ENCODE measurements at regions not wholly inside any gene's neighbourhood (a gene's known extent, or its start where the extent isn't known, plus 50 kb on each side); places are given as distances from the start of the nearest gene placed in this dataset.

- no peak for DNase-seq
These were observed 1521.5 kb upstream of the ZEB2 start for GRCh38 chr2:146041274-146041910.

- no peak for DNase-seq
These were observed 1520.1 kb upstream of the ZEB2 start for GRCh38 chr2:146040051-146040450.

- no peak for DNase-seq
These were observed 1518.1 kb upstream of the ZEB2 start for GRCh38 chr2:146038014-146038413.

- DNase-seq, result no peak
These were observed 1517.5 kb upstream of the ZEB2 start for GRCh38 chr2:146037334-146037870.

- DNase-seq, result no peak
These were observed 1511.2 kb upstream of the ZEB2 start for GRCh38 chr2:146031158-146031557.

- no peak for DNase-seq
These were observed 1507.2 kb upstream of the ZEB2 start for GRCh38 chr2:146027156-146027555.

GRCh38 chr2:146025519-146025918 is 1505.6 kb upstream of the ZEB2 start:
- no peak for DNase-seq

- DNase-seq, result no peak
These were observed 1504.4 kb upstream of the ZEB2 start for GRCh38 chr2:146024212-146024743.

- no peak for DNase-seq
These were observed 1484.5 kb upstream of the ZEB2 start for GRCh38 chr2:146004462-146004861.

GRCh38 chr2:146003337-146003736 is 1483.4 kb upstream of the ZEB2 start:
- DNase-seq, result no peak

- no peak for DNase-seq
These were observed 1475.0 kb upstream of the ZEB2 start for GRCh38 chr2:145994910-145995309.

GRCh38 chr2:145992572-145992971 is 1472.7 kb upstream of the ZEB2 start:
- DNase-seq, result no peak

- no peak for DNase-seq
These were observed 1467.9 kb upstream of the ZEB2 start for GRCh38 chr2:145987793-145988192.

- no peak for DNase-seq
These were observed 1465.6 kb upstream of the ZEB2 start for GRCh38 chr2:145985517-145985916.

GRCh38 chr2:145984580-145984979 is 1464.7 kb upstream of the ZEB2 start:
- DNase-seq, result no peak

- no peak for DNase-seq
These were observed 1460.4 kb upstream of the ZEB2 start for GRCh38 chr2:145980318-145980717.

- no peak for DNase-seq
These were observed 1455.5 kb upstream of the ZEB2 start for GRCh38 chr2:145975406-145975805.

GRCh38 chr2:145961846-145962245 is 1441.9 kb upstream of the ZEB2 start:
- no peak for DNase-seq

- no peak for DNase-seq
These were observed 1440.7 kb upstream of the ZEB2 start for GRCh38 chr2:145960479-145961163.

- DNase-seq, result no peak
These were observed 1438.7 kb upstream of the ZEB2 start for GRCh38 chr2:145958611-145959010.

GRCh38 chr2:145957929-145958328 is 1438.0 kb upstream of the ZEB2 start:
- DNase-seq, result no peak

GRCh38 chr2:145939949-145940348 is 1420.0 kb upstream of the ZEB2 start:
- DNase-seq, result no peak

- DNase-seq, result no peak
These were observed 1415.1 kb upstream of the ZEB2 start for GRCh38 chr2:145935016-145935415.

GRCh38 chr2:145931781-145932395 is 1412.0 kb upstream of the ZEB2 start:
- no peak for DNase-seq
